GM21737 (cell line): ENCODE measurements at regions not wholly inside any gene's neighbourhood (a gene's known extent, or its start where the extent isn't known, plus 50 kb on each side); places are given as distances from the start of the nearest gene placed in this dataset.
"Not testable (repeated sequence)": the region's sequence is repeated elsewhere in the genome, so short reads cannot be mapped to it uniquely, and the experiment has no call there.

ENCODE experiments used
- ATAC-seq: cut with Tn5 transposase; IDR thresholded peaks from one replicate; pipeline ENCODE4 v1.9.1; 2021; ENCODE audit warnings: mild to moderate bottlenecking, moderate library complexity; ENCODE audit not compliant: unreplicated experiment

DNA sequence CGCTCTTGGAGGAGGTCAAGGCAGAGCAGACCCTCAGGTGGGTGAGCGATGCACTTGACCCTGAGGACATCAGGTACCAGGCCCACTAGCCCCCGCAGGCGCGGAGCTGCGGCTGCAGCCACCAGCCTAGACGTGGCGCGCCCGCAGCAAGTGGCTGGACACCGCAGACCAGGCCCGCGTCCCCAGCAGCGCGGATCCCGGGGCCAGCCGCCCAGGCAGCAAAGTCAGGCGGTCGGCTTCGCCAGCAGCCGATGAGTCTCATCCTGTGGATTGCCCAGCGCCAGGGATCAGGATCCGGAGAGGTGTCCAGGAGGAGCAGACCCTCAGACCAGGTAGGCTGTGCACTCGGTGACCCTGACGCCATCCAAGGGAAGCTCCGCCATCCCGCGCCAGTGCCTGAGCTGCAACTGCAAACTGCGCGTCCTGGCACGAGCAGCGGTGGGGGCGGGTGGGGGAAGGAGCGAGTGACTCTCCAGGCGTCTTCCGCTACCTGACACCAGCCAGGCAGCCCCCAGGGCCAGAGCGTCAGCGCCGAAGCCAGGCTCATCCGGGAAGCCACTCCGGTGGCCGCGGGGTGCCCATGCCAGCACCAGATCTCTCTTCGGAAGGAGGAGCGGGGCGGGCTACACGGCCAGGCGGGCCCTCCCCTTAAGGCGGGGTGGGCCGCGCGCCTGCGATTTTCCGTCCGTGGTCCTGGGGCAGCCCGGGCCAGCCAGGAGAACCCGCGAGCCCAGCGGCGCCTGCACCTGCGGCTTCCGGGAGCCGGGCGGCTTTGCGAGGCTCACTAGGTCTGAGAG lies 92.6 kb upstream of the THOC3 start:
- ATAC-seq = peak; percentile 67

DNA sequence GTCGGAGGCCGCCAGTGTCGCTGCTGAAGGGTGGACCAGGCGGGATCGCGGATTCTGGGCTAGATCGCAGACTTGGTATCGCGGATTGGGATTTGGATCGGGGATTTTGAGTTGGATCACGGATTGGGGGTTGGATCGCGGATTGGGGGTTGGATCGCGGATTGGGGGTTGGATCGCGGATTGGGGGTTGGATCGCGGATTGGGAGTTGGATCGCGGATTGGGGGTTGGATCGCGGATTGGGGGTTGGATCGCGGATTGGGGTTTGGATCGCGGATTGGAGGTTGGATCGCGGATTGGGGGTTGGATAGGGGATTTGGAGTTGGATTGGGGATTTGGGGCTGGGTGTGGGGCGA lies 93.1 kb upstream of the THOC3 start:
- ATAC-seq = not testable (repeated sequence)

GRCh38 chr5:176061660-176062059 lies 93.5 kb upstream of the THOC3 start:
- ATAC-seq = not testable (repeated sequence)

DNA sequence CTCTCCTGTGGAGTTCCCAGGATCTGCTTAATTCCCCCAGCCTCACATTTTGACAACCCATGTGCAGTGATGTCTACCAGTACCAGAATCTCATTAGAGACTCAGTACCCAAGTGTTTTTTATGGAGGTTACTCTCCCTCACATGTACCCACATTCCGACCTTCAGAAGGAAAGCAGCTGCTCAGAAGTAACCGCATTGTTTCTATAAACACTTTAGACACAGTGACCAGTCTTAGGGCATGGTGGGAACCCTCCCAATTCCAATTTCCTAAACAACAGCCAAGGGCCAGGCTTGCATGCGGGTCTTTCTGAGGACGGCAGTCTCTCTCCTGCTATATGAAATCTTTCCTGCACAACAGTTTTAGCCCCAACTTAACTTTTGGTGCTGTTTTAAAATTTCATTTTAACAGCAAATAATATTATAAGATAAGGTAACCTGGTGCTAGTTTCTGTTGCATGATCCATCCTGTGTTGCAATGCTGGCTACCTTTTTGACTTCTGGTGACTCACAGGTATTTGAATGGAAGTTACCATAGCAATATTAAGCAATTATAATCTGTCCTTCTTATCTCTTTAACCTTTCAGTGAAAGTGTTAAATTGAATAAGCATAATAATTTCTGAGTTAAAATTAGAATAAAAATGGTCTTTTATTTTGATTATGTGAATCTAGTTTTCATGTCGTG lies 98.3 kb upstream of the THOC3 start:
- ATAC-seq = not testable (repeated sequence)

DNA sequence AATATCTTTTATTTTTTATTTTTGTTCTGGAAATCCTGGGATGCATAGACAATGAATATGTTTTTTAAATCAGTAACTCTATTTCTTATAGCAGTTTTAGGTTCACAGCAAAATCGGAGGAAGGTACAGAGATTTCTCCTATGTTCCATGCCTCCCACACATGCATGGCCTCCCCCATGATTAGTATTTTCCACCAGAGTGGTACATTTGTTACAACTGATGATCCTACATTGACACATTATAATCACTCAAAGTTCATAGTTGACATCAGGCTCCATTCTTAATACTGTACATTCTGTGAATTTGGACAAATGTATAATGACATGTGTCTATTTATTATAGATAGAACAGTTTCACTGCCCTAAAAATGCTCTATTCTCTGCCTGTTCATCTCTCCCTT lies 99.0 kb upstream of the THOC3 start:
- not testable (repeated sequence) for ATAC-seq

DNA sequence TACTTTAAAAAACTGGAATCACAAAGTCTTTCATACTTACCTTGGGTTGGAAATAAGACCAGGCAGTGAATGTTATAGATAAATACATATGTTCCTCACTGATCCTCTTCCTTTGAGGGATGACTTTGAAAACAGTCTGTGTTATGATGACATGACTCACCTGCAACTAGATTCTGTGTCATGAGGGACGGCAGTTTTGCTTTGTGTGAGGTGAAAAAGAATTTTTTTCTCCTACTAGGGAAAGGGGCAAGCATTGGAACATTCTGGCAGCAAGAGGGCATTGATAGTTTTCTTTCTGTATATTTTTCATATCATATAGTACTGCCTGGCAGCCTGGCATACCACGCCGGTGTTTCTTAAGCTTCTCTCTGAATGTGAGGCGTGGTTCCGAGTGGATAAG lies 99.8 kb upstream of the THOC3 start:
- ATAC-seq = not testable (repeated sequence)

DNA sequence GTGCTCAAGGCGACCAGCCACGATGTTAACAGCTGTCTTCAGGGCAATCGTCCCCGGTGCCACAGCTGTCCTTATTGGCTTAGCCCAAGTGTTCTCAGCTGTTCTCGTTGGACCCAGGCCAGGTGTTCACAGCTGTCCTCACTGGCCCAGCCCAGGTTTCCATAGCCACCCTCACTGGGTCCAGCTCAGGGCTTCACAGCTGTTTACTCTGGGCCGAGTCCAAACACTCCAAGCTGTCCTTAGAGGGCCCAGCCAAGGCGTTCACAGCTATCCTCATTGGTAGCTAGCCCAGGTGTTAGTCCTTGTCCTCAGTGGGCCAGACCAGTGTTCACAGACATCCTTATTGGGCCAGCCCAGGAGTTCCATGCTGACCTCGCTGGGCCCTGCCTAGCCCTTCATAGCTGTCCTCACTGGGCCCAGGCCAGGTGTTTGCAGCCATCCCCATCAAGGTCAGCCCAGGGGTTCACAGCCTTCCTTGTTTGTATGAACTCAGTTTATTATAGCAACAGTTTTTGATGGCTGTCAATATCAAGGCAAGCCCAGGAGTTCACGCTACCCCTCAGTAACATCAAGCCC lies 106.0 kb upstream of the THOC3 start:
- not testable (repeated sequence) for ATAC-seq

DNA sequence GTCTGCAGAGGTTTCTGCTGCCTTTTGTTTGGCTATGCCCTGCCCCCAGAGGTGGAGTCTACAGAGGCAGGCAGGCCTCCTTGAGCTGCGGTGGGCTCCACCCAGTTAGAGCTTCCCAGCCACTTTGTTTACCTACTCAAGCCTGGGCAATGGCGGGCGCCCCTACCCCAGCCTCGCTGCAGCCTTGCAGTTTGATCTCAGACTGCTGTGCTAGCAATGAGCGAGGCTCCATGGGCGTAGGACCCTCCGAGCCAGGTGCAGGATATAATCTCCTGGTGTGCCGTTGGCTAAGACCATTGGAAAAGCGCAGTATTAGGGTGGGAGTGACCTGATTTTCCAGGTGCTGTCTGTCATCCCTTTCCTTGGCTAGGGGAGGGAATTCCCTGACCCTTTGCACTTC lies 115.6 kb upstream of the THOC3 start:
- not testable (repeated sequence) for ATAC-seq

GRCh38 chr5:176103083-176103482 lies 135.0 kb upstream of the THOC3 start:
- ATAC-seq = not testable (repeated sequence)

- not testable (repeated sequence) for ATAC-seq
Observed at GRCh38 chr5:176112888-176113287, 125.3 kb upstream of the SIMC1 start.

- not testable (repeated sequence) for ATAC-seq
Observed at GRCh38 chr5:176113673-176114335, 124.4 kb upstream of the SIMC1 start.

DNA sequence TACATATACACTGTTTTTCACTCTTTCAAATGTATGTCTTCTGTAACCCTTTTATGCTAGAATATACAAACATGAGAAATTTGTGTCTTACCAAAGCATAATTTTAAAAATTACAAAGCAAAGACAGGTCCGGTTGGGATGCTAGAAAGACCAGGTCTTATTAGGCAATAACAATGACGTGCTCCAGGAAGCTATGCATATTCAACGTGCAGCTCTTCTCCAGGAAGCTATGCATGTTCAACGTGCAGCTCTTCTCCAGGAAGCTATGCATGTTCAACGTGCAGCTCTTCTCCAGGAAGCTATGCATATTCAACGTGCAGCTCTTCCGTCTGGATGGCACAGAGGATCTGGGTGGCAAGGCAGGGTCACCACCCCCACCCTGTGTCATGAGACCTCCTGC lies 123.4 kb upstream of the SIMC1 start:
- ATAC-seq = not testable (repeated sequence)

DNA sequence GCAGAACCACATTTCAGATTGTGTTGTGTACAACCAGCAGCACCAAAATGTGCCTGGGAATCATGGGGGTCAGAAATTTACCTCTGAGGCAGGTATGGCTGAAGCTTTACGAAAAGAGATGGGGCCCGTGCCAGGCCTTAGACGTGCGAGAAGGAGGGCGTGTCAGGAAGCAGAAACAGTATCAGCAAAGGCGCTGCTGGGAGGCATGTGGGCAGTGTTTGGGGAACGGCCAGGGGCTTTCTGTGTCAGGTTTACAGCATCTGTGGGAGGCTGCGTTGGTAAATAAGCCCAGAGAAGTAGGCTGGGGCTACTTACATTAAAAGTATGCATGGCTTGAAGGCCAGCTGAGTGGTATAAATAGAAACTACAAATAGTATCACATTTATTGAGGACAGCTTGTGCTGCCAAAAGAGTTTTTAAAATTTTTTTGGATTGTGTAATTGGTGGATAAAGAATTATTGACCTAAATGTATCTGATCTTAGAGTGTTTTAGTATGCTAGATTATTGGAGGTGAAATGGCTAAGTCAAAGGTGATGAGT lies 120.5 kb upstream of the SIMC1 start:
- ATAC-seq = not testable (repeated sequence)

- ATAC-seq = not testable (repeated sequence)
Observed at GRCh38 chr5:176122361-176122760, 115.9 kb upstream of the SIMC1 start.

- not testable (repeated sequence) for ATAC-seq
Observed at GRCh38 chr5:176124120-176124519, 114.1 kb upstream of the SIMC1 start.

- no peak for ATAC-seq
Observed at GRCh38 chr5:176131771-176132170, 106.5 kb upstream of the SIMC1 start.

DNA sequence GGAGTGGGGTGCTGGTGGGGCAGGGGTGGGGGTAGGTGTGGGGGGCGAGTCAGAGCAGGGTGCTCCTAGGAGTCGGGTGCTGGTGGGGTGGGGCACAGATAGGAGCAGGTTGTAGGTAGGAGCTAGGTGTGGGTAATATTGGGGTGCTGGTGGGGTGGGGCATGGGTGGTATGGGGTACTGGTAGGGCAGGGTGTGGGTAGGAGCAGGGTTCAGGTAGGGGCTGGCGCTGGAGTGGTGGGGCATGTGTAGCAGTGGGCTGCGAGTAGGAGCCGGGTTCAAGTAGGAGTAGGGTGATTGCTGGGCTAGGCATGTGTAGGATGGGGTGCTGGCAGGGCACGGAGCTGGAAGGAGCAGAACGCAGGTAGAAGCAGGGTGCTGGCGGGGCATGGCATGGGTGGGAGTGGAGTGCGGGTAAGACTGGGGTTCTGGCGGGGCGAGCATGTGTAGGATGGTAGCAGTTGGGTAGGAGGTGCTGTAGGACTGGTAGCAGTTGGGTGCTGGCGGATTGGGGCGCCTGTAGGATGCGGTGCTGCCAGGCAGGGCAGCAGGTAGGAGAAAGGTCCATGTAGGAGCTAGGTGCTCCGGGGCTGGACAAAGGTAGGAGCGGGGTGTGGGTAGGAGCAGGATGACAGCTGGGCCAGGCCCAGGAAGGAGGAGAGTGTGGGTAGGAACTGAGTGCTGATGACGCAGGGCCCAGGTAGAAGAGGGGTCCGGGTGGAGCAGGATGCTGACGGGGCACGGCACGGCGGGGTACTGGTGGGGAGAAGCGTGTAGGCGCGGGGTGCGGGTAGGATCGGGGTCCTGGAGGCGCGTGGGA lies 105.5 kb upstream of the SIMC1 start:
- ATAC-seq = no peak

GRCh38 chr5:176133289-176133870 lies 104.8 kb upstream of the SIMC1 start:
- ATAC-seq = no peak

GRCh38 chr5:176133877-176134276 lies 104.3 kb upstream of the SIMC1 start:
- ATAC-seq = no peak
